Panc1 (cell line): ENCODE measurements at regions not wholly inside any gene's neighbourhood (a gene's known extent, or its start where the extent isn't known, plus 50 kb on each side); places are given as distances from the start of the nearest gene placed in this dataset.

Source experiments
- ATAC-seq: fragments of 200-7000 bp; cut with Tn5 transposase; 2 replicates; pipeline ENCODE4 v1.9.1; 2020; ENCODE audit warnings: mild to moderate bottlenecking, moderate library complexity
- BruUV-seq: library from RNA; stranded (reverse); fragments of 400-500 nt; replicated peaks from 2 replicates; lab custom pipeline; 2021; lab: Mats Ljungman, UMichigan
- CTCF ChIA-PET: fragments of 300-600 bp; sonication (Branson Sonifier 250); formaldehyde crosslinking; loops from one replicate; lab custom pipeline; 2022; ENCODE audit warnings: antibody characterized with exemption; lab: Charles Lee
- POLR2A ChIA-PET: fragments of 300-600 bp; sonication (Branson Sonifier 250); formaldehyde crosslinking; loops from one replicate; lab custom pipeline; 2022; ENCODE audit warnings: antibody characterized with exemption; lab: Charles Lee
- DNase-seq: peaks from one replicate; pipeline ENCODE4 v3.0.0-alpha.2; 2010; ENCODE audit warnings: low read depth, low spot score
- H3K27ac ChIP-seq: 2 replicates; pipeline ENCODE4 v1.5.1; 2011; ENCODE audit warnings: mild to moderate bottlenecking, low read length, inconsistent platforms
- H3K27me3 ChIP-seq: fragments of 200-500 bp; sonication (Bioruptor generic); 2 replicates; pipeline ENCODE4 v1.6.0; 2014; ENCODE audit warnings: low read length, inconsistent platforms; ENCODE audit not compliant: control insufficient read depth, insufficient read depth
- H3K36me3 ChIP-seq: fragments of 200-500 bp; sonication (Bioruptor generic); 2 replicates; pipeline ENCODE4 v1.5.1; 2014; ENCODE audit warnings: inconsistent platforms, mild to moderate bottlenecking, low read length, moderate library complexity; ENCODE audit not compliant: control insufficient read depth, insufficient read depth
- H3K4me1 ChIP-seq: 2 replicates; pipeline ENCODE4 v1.5.1; 2011; ENCODE audit warnings: inconsistent platforms, mild to moderate bottlenecking, low read length, moderate library complexity; ENCODE audit not compliant: control insufficient read depth, insufficient read depth
- H3K4me3 ChIP-seq, 2 experiments: 2 replicates each; pipeline ENCODE4 v1.5.1; 2011 to 2012; ENCODE audit warnings: low read depth in 2 of 2, low read length in 2 of 2, mild to moderate bottlenecking in 2 of 2, inconsistent platforms in 1 of 2, moderate library complexity in 1 of 2
- H3K9me3 ChIP-seq: fragments of 200-500 bp; sonication (Bioruptor generic); 2 replicates; pipeline ENCODE4 v1.5.1; 2014; ENCODE audit warnings: low read depth, mild to moderate bottlenecking, inconsistent platforms, low read length, moderate library complexity; ENCODE audit not compliant: control insufficient read depth, insufficient read depth
- CTCF ChIP-seq: fragments of 450-650 bp; IDR thresholded peaks from 2 replicates; pipeline ENCODE4 v1.5.1; 2017; ENCODE audit warnings: mild to moderate bottlenecking
- POLR2AphosphoS5 ChIP-seq: IDR thresholded peaks from 2 replicates; pipeline ENCODE4 v1.6.1; 2012; ENCODE audit warnings: mild to moderate bottlenecking, low read depth, low read length, moderate library complexity
- REST ChIP-seq, 2 experiments: IDR thresholded peaks; 2 replicates each; pipeline ENCODE4 v1.6.1; 2011 to 2012; ENCODE audit warnings: low read depth in 2 of 2, control low read depth in 1 of 2, low read length in 1 of 2, mild to moderate bottlenecking in 1 of 2, moderate library complexity in 1 of 2; ENCODE audit not compliant: insufficient read depth in 1 of 2
- SIN3A ChIP-seq: IDR thresholded peaks from 2 replicates; pipeline ENCODE4 v1.6.1; 2012; ENCODE audit warnings: low read depth, mild to moderate bottlenecking, low read length, moderate library complexity, borderline replicate concordance; ENCODE audit not compliant: insufficient read depth
- TCF7L2 ChIP-seq: IDR thresholded peaks from 2 replicates; pipeline ENCODE4 v1.6.1; 2011; ENCODE audit warnings: mild to moderate bottlenecking, low read depth, low read length, inconsistent platforms
- in situ Hi-C: cut with HindIII; loops from 2 replicates; pipeline ENCODE4 v1.10.0; 2016; ENCODE audit warnings: low sequenced_read_pairs, low pct_unique_long_range_greater_than_20kb
- intact Hi-C: fragments of 100-400 bp; cut with micrococcal nuclease; formaldehyde crosslinking; loops from one replicate; pipeline ENCODE4 v1.10.0; 2022; ENCODE audit not compliant: unreplicated experiment

- BruUV-seq = no TSS peak
- CTCF ChIA-PET = no interaction called here
- Histone ChIP-seq H3K4me1 (no peaks in the 10 kb centered on the region), H3K9me3 (no peaks in the 10 kb centered on the region), H3K36me3 (no peaks in the 10 kb centered on the region), H3K27me3 (no peaks in the 10 kb centered on the region), H3K27ac (no peak overlapping the region), H3K4me3 (no peak overlapping the region)
- in situ Hi-C loops (no loop called here), intact Hi-C loops (no loop called here)
- no peak for TF ChIP-seq SIN3A
- TF ChIP-seq REST (IDR thresholded peaks at IDR 0.05; ENCODE audit: insufficient read depth in 1 of 2, low read depth in 2 of 2, low read length in 1 of 2) = no peak
- TF ChIP-seq TCF7L2 = no peak
- no peak for TF ChIP-seq POLR2AphosphoS5
- TF ChIP-seq CTCF = no peak
- ATAC-seq (no peak), DNase-seq (no peak)
- POLR2A ChIA-PET = no interaction called here
Observed at GRCh38 chr13:99875391-99875790, 96.2 kb downstream of the ZIC5 start.

- ChIA-PET CTCF (no interaction called here), POLR2A (no interaction called here)
- intact Hi-C loops = no loop called here
- Histone ChIP-seq H3K4me1 (no peaks in the 10 kb centered on the region), H3K4me3 (no peak overlapping the region), H3K27ac (no peak overlapping the region), H3K36me3 (no peaks in the 10 kb centered on the region; the same call in 1 of the 2 replicates), H3K27me3 (no peaks in the 10 kb centered on the region), H3K9me3 (no peaks in the 10 kb centered on the region)
- no peak for DNase-seq
- ATAC-seq = no peak
- TF ChIP-seq TCF7L2 (no peak), REST (IDR thresholded peaks at IDR 0.05; ENCODE audit: insufficient read depth in 1 of 2, low read depth in 2 of 2, low read length in 1 of 2) (no peak), CTCF (no peak), POLR2AphosphoS5 (no peak), SIN3A (no peak)
- in situ Hi-C loops = no loop called here
- BruUV-seq = no TSS peak
Observed at GRCh38 chr13:99873832-99874430, 97.6 kb downstream of the ZIC5 start.
